ENCODE measurements at regions not wholly inside any gene's neighbourhood (a gene's known extent, or its start where the extent isn't known, plus 50 kb on each side); places are given as distances from the start of the nearest gene placed in this dataset.

- TF ChIP-seq, protein P1, sequence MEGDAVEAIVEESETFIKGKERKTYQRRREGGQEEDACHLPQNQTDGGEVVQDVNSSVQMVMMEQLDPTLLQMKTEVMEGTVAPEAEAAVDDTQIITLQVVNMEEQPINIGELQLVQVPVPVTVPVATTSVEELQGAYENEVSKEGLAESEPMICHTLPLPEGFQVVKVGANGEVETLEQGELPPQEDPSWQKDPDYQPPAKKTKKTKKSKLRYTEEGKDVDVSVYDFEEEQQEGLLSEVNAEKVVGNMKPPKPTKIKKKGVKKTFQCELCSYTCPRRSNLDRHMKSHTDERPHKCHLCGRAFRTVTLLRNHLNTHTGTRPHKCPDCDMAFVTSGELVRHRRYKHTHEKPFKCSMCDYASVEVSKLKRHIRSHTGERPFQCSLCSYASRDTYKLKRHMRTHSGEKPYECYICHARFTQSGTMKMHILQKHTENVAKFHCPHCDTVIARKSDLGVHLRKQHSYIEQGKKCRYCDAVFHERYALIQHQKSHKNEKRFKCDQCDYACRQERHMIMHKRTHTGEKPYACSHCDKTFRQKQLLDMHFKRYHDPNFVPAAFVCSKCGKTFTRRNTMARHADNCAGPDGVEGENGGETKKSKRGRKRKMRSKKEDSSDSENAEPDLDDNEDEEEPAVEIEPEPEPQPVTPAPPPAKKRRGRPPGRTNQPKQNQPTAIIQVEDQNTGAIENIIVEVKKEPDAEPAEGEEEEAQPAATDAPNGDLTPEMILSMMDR (IDR thresholded peaks at IDR 0.05), result no peak
Observed at GRCh38 chr18:78402966-78403365, 576.7 kb upstream of the SALL3 start.

- TF ChIP-seq, protein P1 (IDR thresholded peaks at IDR 0.05), result no peak
Observed at GRCh38 chr18:78403371-78403770, 576.2 kb upstream of the SALL3 start.

- TF ChIP-seq, protein P1 (IDR thresholded peaks at IDR 0.05), result no peak
Observed at GRCh38 chr18:78405763-78406162, 573.9 kb upstream of the SALL3 start.

DNA sequence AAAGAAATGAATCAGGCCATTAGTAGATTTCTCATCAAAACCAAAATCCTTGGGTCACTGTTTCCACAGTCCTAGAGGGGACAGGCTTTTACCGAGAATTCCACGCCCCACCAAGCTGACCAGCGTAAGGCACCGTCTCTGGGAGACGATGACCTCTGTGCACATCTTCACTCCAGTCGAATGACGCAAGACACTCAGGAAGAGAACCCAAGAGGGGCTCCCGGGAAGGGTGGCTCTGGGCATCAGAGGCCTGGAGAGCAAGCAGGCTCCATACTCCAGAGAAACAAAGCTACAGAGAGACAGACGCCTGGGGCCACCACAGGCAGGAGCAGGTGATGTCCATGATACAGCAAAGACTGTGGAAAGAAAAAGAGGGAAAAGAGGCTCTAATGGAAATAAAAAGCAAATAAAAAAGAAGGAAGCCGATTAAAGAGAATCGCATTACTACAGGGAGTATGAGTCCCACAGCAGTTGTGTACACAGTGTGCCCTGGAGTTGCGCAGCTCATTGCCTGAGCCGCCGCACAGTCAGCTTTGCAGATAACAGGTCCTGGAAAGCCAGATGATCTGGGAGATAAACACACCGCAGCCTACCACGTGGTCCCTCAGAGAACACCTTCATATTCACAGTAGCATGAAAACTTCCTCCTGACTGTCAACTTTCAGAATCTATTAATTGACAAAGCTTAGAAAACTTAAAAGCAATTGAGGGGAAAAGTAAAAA is 572.7 kb upstream of the SALL3 start:
- TF ChIP-seq, protein P1 (IDR thresholded peaks at IDR 0.05), result no peak

GRCh38 chr18:78407466-78407844 is 572.2 kb upstream of the SALL3 start:
- TF ChIP-seq, protein P1 (IDR thresholded peaks at IDR 0.05), result no peak

- TF ChIP-seq, protein P1 (IDR thresholded peaks at IDR 0.05), result no peak
Observed at GRCh38 chr18:78408623-78409022, 571.0 kb upstream of the SALL3 start.

DNA sequence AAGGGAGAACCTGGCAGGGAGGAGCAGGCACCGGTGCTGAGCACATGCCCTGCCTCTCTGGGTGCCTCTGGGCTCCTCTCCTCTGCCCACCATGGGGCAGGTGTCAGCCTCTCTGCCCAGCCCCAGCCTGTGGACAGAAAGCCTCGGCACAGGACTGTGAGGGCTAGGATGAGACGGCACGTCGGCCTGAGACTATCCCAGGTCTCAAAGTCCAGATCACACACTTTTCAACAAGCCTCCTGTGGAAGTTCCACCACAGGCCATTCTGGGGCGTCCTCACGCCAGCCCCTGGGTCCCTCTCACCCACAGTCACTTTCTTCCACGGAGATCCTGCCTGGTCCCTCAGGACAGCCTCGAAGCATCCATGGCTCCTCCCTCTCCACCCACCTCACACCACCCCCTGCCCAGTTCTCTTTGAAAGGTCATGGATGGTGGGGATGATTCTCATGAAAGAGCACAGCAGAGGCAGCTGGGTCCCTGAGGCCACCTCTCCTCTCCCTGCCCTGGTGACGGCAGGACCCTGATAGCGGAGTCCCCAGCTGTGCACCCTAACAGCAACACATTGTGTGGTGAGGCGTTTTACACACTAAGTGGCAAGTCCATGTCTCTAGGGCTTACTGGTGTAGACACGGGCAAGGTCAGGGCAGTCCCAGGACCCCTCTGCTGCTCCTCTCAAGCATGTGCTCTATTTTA is 569.4 kb upstream of the SALL3 start:
- TF ChIP-seq, protein P1 (IDR thresholded peaks at IDR 0.05), result no peak

All from LNCAP (cell line).